C4-2B (cell line): ENCODE measurements at regions not wholly inside any gene's neighbourhood (a gene's known extent, or its start where the extent isn't known, plus 50 kb on each side); places are given as distances from the start of the nearest gene placed in this dataset.

Experiments used
- CTCF ChIP-seq: fragments of 450-650 bp; conservative IDR thresholded peaks from 2 replicates; pipeline ENCODE4 v1.5.1; 2017; ENCODE audit warnings: mild to moderate bottlenecking
- ZFX ChIP-seq: fragments of 450-650 bp; IDR thresholded peaks from 2 replicates; pipeline ENCODE4 v1.6.1; 2017

- TF ChIP-seq CTCF: no peak
- no peak for TF ChIP-seq ZFX
These were observed 73.3 kb upstream of the NBEA start for GRCh38 chr13:34868733-34869132.
